ENCODE measurements at regions not wholly inside any gene's neighbourhood (a gene's known extent, or its start where the extent isn't known, plus 50 kb on each side); places are given as distances from the start of the nearest gene placed in this dataset.

GRCh38 chr13:50700664-50701305, 142.7 kb downstream of the DLEU7 start:
- 100% methylated on average over 1 of the region's 1 CpG for WGBS
- no peaks in the 10 kb centered on the region for H3K36me3 ChIP-seq
- no peak overlapping the region for H3K27ac ChIP-seq (replicated peaks in 1 of 4)
- TF ChIP-seq CTCF (IDR thresholded peaks at IDR 0.05) = no peak
- TF ChIP-seq POLR2AphosphoS5 (IDR thresholded peaks at IDR 0.05) = no peak
- no peak for TF ChIP-seq EP300 (IDR thresholded peaks at IDR 0.05)
- no peak for TF ChIP-seq POLR2A (IDR thresholded peaks at IDR 0.05; ENCODE audit: low read depth)
- H3K4me3 ChIP-seq = no peak overlapping the region
- no peak for DNase-seq (ENCODE audit: extremely low spot score)
- no peaks in the 10 kb centered on the region for H3K9me3 ChIP-seq
- H3K27me3 ChIP-seq = no peaks in the 10 kb centered on the region
- peaks cover 0 to 20% (median 4%) of the 10 kb centered on the region in 4 donors for H3K4me1 ChIP-seq
- intact Hi-C loops (cut with DNase I) = no loop called here

GRCh38 chr13:50701469-50701868, 142.0 kb downstream of the DLEU7 start:
- Histone ChIP-seq H3K4me1 (peaks cover 0 to 20% (median 4%) of the 10 kb centered on the region in 4 donors), H3K27ac (replicated peaks in 1 of 4) (no peak overlapping the region), H3K27me3 (no peaks in the 10 kb centered on the region), H3K9me3 (no peaks in the 10 kb centered on the region), H3K4me3 (no peak overlapping the region), H3K36me3 (no peaks in the 10 kb centered on the region)
- no peak for DNase-seq (ENCODE audit: extremely low spot score)
- intact Hi-C loops (cut with DNase I) = no loop called here
- TF ChIP-seq POLR2A (IDR thresholded peaks at IDR 0.05; ENCODE audit: low read depth) = no peak
- TF ChIP-seq POLR2AphosphoS5 (IDR thresholded peaks at IDR 0.05) = no peak
- TF ChIP-seq EP300 (IDR thresholded peaks at IDR 0.05) = no peak
- no peak for TF ChIP-seq CTCF (IDR thresholded peaks at IDR 0.05)
- 60% methylated on average over 2 of the region's 2 CpGs for WGBS

- Histone ChIP-seq H3K27ac (replicated peaks in 1 of 4) (no peak overlapping the region), H3K4me3 (no peak overlapping the region), H3K9me3 (no peaks in the 10 kb centered on the region), H3K27me3 (no peaks in the 10 kb centered on the region), H3K36me3 (no peaks in the 10 kb centered on the region), H3K4me1 (peaks cover 0 to 4% (median 0%) of the 10 kb centered on the region in 4 donors)
- no peak for DNase-seq (ENCODE audit: extremely low spot score)
- no peak for TF ChIP-seq CTCF (IDR thresholded peaks at IDR 0.05)
- TF ChIP-seq POLR2AphosphoS5 (IDR thresholded peaks at IDR 0.05) = no peak
- TF ChIP-seq EP300 (IDR thresholded peaks at IDR 0.05) = no peak
- TF ChIP-seq POLR2A (IDR thresholded peaks at IDR 0.05; ENCODE audit: low read depth) = no peak
- intact Hi-C loops (cut with DNase I) = no loop called here
- WGBS = 90% methylated on average over 2 of the region's 2 CpGs
Observed at GRCh38 chr13:50706505-50706904, 137.0 kb downstream of the DLEU7 start.

- H3K4me1 ChIP-seq = peaks cover 0 to 4% (median 0%) of the 10 kb centered on the region in 4 donors
- DNase-seq (ENCODE audit: extremely low spot score) = no peak
- no peak for TF ChIP-seq POLR2AphosphoS5 (IDR thresholded peaks at IDR 0.05)
- TF ChIP-seq CTCF (IDR thresholded peaks at IDR 0.05) = no peak
- TF ChIP-seq POLR2A (IDR thresholded peaks at IDR 0.05; ENCODE audit: low read depth) = no peak
- no peak for TF ChIP-seq EP300 (IDR thresholded peaks at IDR 0.05)
- H3K27ac ChIP-seq (replicated peaks in 1 of 4) = no peak overlapping the region
- intact Hi-C loops (cut with DNase I) = no loop called here
- H3K36me3 ChIP-seq = no peaks in the 10 kb centered on the region
- no peaks in the 10 kb centered on the region for H3K27me3 ChIP-seq
- 71% methylated on average over 1 of the region's 1 CpG for WGBS
- H3K4me3 ChIP-seq = no peak overlapping the region
- H3K9me3 ChIP-seq = no peaks in the 10 kb centered on the region
Observed at GRCh38 chr13:50707628-50708027, 135.9 kb downstream of the DLEU7 start.

- no peak for DNase-seq (ENCODE audit: extremely low spot score)
- H3K4me1 ChIP-seq = peaks cover 0 to 4% (median 0%) of the 10 kb centered on the region in 4 donors
- H3K36me3 ChIP-seq = no peaks in the 10 kb centered on the region
- TF ChIP-seq EP300 (IDR thresholded peaks at IDR 0.05) (no peak), POLR2AphosphoS5 (IDR thresholded peaks at IDR 0.05) (no peak), CTCF (IDR thresholded peaks at IDR 0.05) (no peak)
- H3K9me3 ChIP-seq = no peaks in the 10 kb centered on the region
- no peak overlapping the region for H3K4me3 ChIP-seq
- intact Hi-C loops (cut with DNase I) = no loop called here
- 79% methylated on average over 2 of the region's 3 CpGs for WGBS
- no peaks in the 10 kb centered on the region for H3K27me3 ChIP-seq
- no peak overlapping the region for H3K27ac ChIP-seq (replicated peaks in 1 of 4)
Observed at GRCh38 chr13:50708461-50708860, 135.0 kb downstream of the DLEU7 start.

Measured in esophagus muscularis mucosa (tissue), 4 donors.